ENCODE measurements at regions not wholly inside any gene's neighbourhood (a gene's known extent, or its start where the extent isn't known, plus 50 kb on each side); places are given as distances from the start of the nearest gene placed in this dataset.

DNA sequence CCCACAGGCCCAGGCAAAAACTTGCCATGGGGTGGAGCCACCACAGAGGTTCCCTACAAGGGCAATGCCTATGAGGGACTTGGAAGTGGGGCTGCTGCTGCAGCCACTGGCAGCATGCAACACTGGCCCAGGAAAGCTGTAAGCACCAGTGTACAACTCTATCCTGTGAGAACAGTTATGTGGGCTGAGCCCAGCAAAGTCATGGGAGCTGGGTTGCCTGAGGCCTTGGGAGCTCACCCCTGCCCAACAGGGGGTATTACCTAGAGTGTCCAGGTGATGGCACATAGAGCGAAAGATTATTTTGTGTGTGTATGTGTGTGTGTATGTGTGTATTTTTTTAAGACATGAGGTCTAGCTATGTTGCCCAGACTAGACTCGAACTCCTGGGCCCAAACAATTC is 57.0 kb downstream of the TANC2 start:
- Mint-ChIP-seq H3K27ac (no peak overlapping the region), H3K4me1 (no peaks in the 10 kb centered on the region), H3K36me3 (peaks cover 17% of the 10 kb centered on the region), H3K27me3 (ENCODE audit: low read depth) (no peaks in the 10 kb centered on the region), H3K9me3 (peaks cover 26% of the 10 kb centered on the region), H3K4me3 (no peak overlapping the region)
- POLR2A ChIA-PET: no interaction called here
- DNase-seq (ENCODE audit: low spot score): no peak
- TF ChIP-seq SP1 (CRISPR knock-in tag; conservative IDR thresholded peaks at IDR 0.05) (no peak), USF2 (CRISPR knock-in tag; IDR thresholded peaks at IDR 0.05) (no peak), E2F4 (CRISPR knock-in tag; IDR thresholded peaks at IDR 0.05; ENCODE audit: borderline replicate concordance, low read depth) (no peak), FOXJ3 (CRISPR knock-in tag; IDR thresholded peaks at IDR 0.05; ENCODE audit: borderline replicate concordance) (no peak), IRF2 (CRISPR knock-in tag; IDR thresholded peaks at IDR 0.05; ENCODE audit: borderline replicate concordance, low read depth) (no peak), ZNF121 (CRISPR knock-in tag; IDR thresholded peaks at IDR 0.05) (no peak), ESRRA (CRISPR knock-in tag; IDR thresholded peaks at IDR 0.05; ENCODE audit: borderline replicate concordance) (no peak), RELA (CRISPR knock-in tag; IDR thresholded peaks at IDR 0.05; ENCODE audit: borderline replicate concordance) (no peak), FOXP1 (CRISPR knock-in tag; IDR thresholded peaks at IDR 0.05; ENCODE audit: borderline replicate concordance) (no peak), ZMAT4 (CRISPR knock-in tag; IDR thresholded peaks at IDR 0.05) (no peak), SOX15 (CRISPR knock-in tag; IDR thresholded peaks at IDR 0.05) (no peak), ARID4B (CRISPR knock-in tag; IDR thresholded peaks at IDR 0.05; ENCODE audit: borderline replicate concordance) (no peak), ETV6 (CRISPR knock-in tag; IDR thresholded peaks at IDR 0.05) (no peak)
- TF ChIP-seq, protein P1, sequence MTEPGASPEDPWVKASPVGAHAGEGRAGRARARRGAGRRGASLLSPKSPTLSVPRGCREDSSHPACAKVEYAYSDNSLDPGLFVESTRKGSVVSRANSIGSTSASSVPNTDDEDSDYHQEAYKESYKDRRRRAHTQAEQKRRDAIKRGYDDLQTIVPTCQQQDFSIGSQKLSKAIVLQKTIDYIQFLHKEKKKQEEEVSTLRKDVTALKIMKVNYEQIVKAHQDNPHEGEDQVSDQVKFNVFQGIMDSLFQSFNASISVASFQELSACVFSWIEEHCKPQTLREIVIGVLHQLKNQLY (CRISPR knock-in tag; IDR thresholded peaks at IDR 0.05): no peak
- TF ChIP-seq, protein P2, sequence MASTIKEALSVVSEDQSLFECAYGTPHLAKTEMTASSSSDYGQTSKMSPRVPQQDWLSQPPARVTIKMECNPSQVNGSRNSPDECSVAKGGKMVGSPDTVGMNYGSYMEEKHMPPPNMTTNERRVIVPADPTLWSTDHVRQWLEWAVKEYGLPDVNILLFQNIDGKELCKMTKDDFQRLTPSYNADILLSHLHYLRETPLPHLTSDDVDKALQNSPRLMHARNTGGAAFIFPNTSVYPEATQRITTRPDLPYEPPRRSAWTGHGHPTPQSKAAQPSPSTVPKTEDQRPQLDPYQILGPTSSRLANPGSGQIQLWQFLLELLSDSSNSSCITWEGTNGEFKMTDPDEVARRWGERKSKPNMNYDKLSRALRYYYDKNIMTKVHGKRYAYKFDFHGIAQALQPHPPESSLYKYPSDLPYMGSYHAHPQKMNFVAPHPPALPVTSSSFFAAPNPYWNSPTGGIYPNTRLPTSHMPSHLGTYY (CRISPR knock-in tag; IDR thresholded peaks at IDR 0.05): no peak
- TF ChIP-seq, protein P3, sequence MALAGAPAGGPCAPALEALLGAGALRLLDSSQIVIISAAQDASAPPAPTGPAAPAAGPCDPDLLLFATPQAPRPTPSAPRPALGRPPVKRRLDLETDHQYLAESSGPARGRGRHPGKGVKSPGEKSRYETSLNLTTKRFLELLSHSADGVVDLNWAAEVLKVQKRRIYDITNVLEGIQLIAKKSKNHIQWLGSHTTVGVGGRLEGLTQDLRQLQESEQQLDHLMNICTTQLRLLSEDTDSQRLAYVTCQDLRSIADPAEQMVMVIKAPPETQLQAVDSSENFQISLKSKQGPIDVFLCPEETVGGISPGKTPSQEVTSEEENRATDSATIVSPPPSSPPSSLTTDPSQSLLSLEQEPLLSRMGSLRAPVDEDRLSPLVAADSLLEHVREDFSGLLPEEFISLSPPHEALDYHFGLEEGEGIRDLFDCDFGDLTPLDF (CRISPR knock-in tag; IDR thresholded peaks at IDR 0.05): no peak
- CTCF ChIA-PET: no interaction called here
- ATAC-seq: no peak

DNA sequence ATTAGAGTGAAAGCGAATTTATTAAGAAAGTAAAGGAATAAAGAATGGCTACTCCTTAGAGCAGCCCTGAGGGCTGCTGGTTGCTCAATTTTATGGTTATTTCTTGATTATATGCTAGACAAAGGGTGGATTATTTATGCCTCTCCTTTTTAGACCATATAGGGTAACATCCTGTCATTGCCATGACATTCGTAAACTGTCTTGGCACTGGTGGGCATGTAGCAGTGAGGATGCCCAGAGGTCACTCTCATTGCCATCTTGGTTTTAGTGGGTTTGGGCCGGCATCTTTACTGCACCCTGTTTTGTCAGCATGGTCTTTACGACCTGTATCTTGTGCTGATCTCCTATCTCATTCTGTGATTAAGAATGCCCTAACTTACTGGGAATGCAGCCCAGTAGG is 58.2 kb downstream of the TANC2 start:
- ATAC-seq: no peak
- Mint-ChIP-seq H3K9me3 (peaks cover 26% of the 10 kb centered on the region), H3K4me1 (no peaks in the 10 kb centered on the region), H3K27me3 (ENCODE audit: low read depth) (no peaks in the 10 kb centered on the region), H3K36me3 (peaks cover 17% of the 10 kb centered on the region), H3K4me3 (no peak overlapping the region), H3K27ac (no peak overlapping the region)
- DNase-seq (ENCODE audit: low spot score): no peak
- ChIA-PET CTCF (no interaction called here), POLR2A (no interaction called here)
- TF ChIP-seq GRHL2 (CRISPR knock-in tag; IDR thresholded peaks at IDR 0.05; ENCODE audit: insufficient replicate concordance, severe bottlenecking): no peak
- TF ChIP-seq IRF2 (CRISPR knock-in tag; IDR thresholded peaks at IDR 0.05; ENCODE audit: borderline replicate concordance, low read depth): no peak
- TF ChIP-seq NR1H2 (CRISPR knock-in tag; IDR thresholded peaks at IDR 0.05): no peak
- TF ChIP-seq ATF1 (CRISPR knock-in tag; IDR thresholded peaks at IDR 0.05): no peak
- TF ChIP-seq ESRRA (CRISPR knock-in tag; IDR thresholded peaks at IDR 0.05; ENCODE audit: borderline replicate concordance): no peak
- no peak for TF ChIP-seq ZNF219 (CRISPR knock-in tag; IDR thresholded peaks at IDR 0.05; ENCODE audit: borderline replicate concordance)
- no peak for TF ChIP-seq ZNF423 (CRISPR knock-in tag; IDR thresholded peaks at IDR 0.05)

Measured in WTC11 (cell line).